ENCODE measurements at regions not wholly inside any gene's neighbourhood (a gene's known extent, or its start where the extent isn't known, plus 50 kb on each side); places are given as distances from the start of the nearest gene placed in this dataset.

DNA sequence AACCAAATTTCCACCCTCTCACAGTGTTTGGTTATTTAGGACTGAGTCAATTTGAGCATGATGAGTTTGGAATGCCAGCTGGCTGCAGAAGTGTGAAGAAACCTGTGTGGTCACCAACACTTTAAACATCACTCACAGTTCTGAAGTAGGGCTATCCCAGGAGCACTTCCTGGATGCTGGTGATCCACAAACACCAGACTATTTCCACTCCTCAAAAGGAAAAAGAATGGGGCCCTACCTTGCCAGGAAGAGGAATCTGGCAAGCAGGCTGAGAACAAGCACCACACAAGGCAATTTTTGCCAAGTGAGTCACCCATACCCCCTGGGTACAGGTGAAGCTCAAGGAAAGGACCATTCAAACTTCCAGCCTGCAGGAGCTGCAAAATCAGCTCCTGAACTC, 294.2 kb upstream of the PTGER4 start:
- intact Hi-C loops (cut with DNase I, micrococcal nuclease), result no loop called here
- TF ChIP-seq, protein P1, sequence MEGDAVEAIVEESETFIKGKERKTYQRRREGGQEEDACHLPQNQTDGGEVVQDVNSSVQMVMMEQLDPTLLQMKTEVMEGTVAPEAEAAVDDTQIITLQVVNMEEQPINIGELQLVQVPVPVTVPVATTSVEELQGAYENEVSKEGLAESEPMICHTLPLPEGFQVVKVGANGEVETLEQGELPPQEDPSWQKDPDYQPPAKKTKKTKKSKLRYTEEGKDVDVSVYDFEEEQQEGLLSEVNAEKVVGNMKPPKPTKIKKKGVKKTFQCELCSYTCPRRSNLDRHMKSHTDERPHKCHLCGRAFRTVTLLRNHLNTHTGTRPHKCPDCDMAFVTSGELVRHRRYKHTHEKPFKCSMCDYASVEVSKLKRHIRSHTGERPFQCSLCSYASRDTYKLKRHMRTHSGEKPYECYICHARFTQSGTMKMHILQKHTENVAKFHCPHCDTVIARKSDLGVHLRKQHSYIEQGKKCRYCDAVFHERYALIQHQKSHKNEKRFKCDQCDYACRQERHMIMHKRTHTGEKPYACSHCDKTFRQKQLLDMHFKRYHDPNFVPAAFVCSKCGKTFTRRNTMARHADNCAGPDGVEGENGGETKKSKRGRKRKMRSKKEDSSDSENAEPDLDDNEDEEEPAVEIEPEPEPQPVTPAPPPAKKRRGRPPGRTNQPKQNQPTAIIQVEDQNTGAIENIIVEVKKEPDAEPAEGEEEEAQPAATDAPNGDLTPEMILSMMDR (IDR thresholded peaks at IDR 0.05), result no peak
- Histone ChIP-seq H3K4me1 (ENCODE audit: low read depth) (peaks cover 6% of the 10 kb centered on the region), H3K9me3 (no peaks in the 10 kb centered on the region), H3K36me3 (ENCODE audit: low read depth) (no peaks in the 10 kb centered on the region), H3K4me3 (no peak overlapping the region)
- DNase-seq (no peak), ATAC-seq (no peak)

DNA sequence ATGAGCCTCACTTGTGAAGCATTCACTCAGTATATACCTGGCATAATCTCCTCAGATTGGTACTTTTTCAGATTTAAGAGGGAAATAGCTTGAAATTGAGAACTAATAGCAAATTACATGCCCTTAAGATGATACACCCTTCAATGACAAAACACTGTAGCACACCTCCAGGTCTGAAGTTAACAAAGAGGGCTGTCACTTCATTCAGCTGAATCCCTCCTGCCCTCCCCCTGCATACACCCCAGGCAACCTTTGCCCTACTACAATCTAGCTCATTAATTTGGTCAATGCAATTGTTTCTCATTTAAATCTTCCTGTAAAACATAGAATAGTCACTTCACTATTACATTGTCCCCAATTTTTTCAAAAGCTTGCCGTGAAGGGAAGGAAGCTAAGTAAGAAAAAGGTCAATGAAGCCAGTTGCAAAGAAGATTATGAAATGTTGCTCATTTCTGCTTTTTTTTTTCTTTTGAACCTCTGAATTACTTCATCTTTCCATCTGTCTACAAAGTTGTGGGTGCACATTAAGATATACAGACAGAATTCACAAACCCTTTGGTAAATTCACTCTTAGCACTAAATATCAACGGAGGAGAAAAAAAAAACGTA, 294.8 kb upstream of the PTGER4 start:
- no peaks in the 10 kb centered on the region for H3K36me3 ChIP-seq (ENCODE audit: low read depth)
- ATAC-seq, result no peak

DNA sequence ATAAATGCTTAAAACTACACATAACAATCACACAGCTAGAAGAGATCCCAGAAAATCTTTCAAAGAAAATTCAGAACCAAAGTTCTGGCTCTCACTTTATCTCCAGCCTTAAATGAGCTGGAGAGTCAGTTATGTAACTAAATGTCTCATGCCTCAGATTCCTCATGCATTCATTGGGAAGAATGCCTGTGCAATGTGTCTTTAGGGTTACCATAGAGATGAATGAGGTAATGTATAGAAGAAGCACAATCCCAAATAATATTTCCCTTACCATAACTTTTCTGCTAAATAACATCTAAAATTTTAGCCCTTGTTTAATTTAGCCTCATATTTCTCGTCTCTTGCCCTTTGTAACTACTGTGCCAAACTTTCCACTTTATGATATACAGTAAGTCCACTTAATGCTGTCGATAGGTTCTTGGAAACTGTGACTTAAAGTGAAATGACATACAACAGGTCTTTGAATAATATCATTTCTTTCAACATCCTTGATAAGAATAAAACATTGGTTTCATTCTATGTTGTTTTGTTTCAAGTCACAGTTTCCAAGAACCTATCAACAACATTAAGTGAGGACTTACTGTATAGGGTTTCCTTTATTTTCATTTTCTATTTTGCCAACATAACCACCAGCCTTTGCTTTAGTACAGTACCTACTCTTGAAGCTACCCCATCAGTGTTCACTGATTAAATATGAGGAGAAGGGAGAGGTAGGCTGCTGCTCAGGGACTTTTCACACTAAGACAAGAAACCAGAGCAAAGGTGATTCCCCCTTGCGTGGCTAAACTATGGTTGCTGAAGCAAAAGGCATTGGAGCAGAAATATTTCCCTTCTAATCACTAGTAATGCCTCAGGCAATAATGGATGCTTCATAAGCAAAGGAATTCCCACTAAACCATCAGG, 295.7 kb upstream of the PTGER4 start:
- Histone ChIP-seq H3K4me1 (ENCODE audit: low read depth) (peaks cover 6% of the 10 kb centered on the region), H3K36me3 (ENCODE audit: low read depth) (no peaks in the 10 kb centered on the region)

More for the DNA sequence above, 294.8 kb upstream of the PTGER4 start:
- H3K4me3 ChIP-seq, result no peak overlapping the region
- DNase-seq, result no peak
- TF ChIP-seq, protein P1 (IDR thresholded peaks at IDR 0.05), result no peak
- no peaks in the 10 kb centered on the region for H3K9me3 ChIP-seq
- intact Hi-C loops (cut with DNase I, micrococcal nuclease), result no loop called here
- peaks cover 6% of the 10 kb centered on the region for H3K4me1 ChIP-seq (ENCODE audit: low read depth)

DNA sequence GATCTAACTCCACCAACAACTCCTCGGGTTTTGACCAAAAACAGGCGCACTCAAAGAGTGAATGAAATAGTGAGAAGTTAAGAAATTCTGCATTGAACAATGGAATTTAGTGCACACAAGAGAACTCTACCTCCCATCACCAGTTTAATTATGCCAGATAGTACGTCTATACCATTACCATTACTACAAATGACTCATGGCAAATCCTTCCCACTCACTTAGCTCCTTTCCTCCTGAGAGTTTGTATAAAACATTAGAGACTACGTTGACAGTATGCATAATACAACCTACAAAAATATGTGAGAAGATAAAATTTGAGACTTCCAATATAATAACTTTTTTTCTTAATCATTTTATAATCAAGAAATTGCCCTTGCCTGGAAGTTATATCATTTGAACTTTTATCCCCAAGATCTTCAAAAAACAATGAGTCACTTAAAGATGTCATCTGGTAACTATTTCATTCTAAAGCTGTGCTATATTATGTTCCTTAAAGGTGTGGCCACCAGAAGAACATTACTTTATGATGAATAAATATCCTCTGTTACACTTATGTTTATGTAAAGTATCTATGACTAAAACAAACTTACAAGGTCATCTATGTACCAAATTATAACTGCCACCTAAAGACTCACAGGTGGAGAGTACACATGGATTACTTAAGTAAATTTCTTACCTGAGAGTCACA, 297.9 kb upstream of the PTGER4 start:
- ATAC-seq, result peak; percentile 90
- no peak overlapping the region for H3K4me3 ChIP-seq
- intact Hi-C loops (cut with DNase I, micrococcal nuclease), result no loop called here
- no peaks in the 10 kb centered on the region for H3K36me3 ChIP-seq (ENCODE audit: low read depth)
- peaks cover 6% of the 10 kb centered on the region for H3K4me1 ChIP-seq (ENCODE audit: low read depth)
- no peak for DNase-seq
- TF ChIP-seq, protein P1 (IDR thresholded peaks at IDR 0.05), result no peak
- H3K9me3 ChIP-seq, result no peaks in the 10 kb centered on the region

More for the DNA sequence above, 295.7 kb upstream of the PTGER4 start:
- TF ChIP-seq, protein P1 (IDR thresholded peaks at IDR 0.05), result no peak
- intact Hi-C loops (cut with DNase I, micrococcal nuclease), result no loop called here
- no peak for DNase-seq
- no peak overlapping the region for H3K4me3 ChIP-seq
- no peaks in the 10 kb centered on the region for H3K9me3 ChIP-seq
- ATAC-seq, result no peak

DNA sequence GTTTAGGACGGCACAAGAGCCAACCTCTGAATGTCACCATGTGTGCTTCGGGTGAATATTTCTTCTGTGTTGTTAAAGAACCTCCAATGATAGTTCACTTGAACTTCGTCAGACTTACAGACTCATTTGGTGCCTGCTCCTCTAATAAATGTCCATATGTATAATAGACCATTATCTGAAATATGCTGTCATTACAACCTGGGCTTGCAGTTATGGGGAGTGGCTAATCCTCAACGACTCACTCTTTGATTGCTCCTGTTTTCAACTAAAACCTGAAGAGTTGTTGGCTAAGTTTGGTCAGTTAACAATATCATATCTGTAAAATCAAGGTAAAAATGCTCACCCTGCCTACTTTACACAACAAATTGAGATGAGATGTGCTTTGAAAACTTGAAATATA, 298.7 kb upstream of the PTGER4 start:
- Histone ChIP-seq H3K4me3 (no peak overlapping the region), H3K4me1 (ENCODE audit: low read depth) (peaks cover 6% of the 10 kb centered on the region), H3K9me3 (no peaks in the 10 kb centered on the region), H3K36me3 (ENCODE audit: low read depth) (no peaks in the 10 kb centered on the region)
- ATAC-seq, result no peak
- intact Hi-C loops (cut with DNase I, micrococcal nuclease), result no loop called here
- TF ChIP-seq, protein P1 (IDR thresholded peaks at IDR 0.05), result no peak
- no peak for DNase-seq
